Panc1 (cell line): ENCODE measurements at regions not wholly inside any gene's neighbourhood (a gene's known extent, or its start where the extent isn't known, plus 50 kb on each side); places are given as distances from the start of the nearest gene placed in this dataset.

Experiments
- ATAC-seq: fragments of 200-7000 bp; cut with Tn5 transposase; 2 replicates; pipeline ENCODE4 v1.9.1; 2020; ENCODE audit warnings: mild to moderate bottlenecking, moderate library complexity
- BruUV-seq: library from RNA; stranded (reverse); fragments of 400-500 nt; replicated peaks from 2 replicates; lab custom pipeline; 2021; lab: Mats Ljungman, UMichigan
- CTCF ChIA-PET: fragments of 300-600 bp; sonication (Branson Sonifier 250); formaldehyde crosslinking; loops from one replicate; lab custom pipeline; 2022; ENCODE audit warnings: antibody characterized with exemption; lab: Charles Lee
- POLR2A ChIA-PET: fragments of 300-600 bp; sonication (Branson Sonifier 250); formaldehyde crosslinking; loops from one replicate; lab custom pipeline; 2022; ENCODE audit warnings: antibody characterized with exemption; lab: Charles Lee
- DNase-seq: peaks from one replicate; pipeline ENCODE4 v3.0.0-alpha.2; 2010; ENCODE audit warnings: low read depth, low spot score
- H3K27ac ChIP-seq: 2 replicates; pipeline ENCODE4 v1.5.1; 2011; ENCODE audit warnings: mild to moderate bottlenecking, low read length, inconsistent platforms
- H3K27me3 ChIP-seq: fragments of 200-500 bp; sonication (Bioruptor generic); 2 replicates; pipeline ENCODE4 v1.6.0; 2014; ENCODE audit warnings: low read length, inconsistent platforms; ENCODE audit not compliant: control insufficient read depth, insufficient read depth
- H3K36me3 ChIP-seq: fragments of 200-500 bp; sonication (Bioruptor generic); 2 replicates; pipeline ENCODE4 v1.5.1; 2014; ENCODE audit warnings: inconsistent platforms, mild to moderate bottlenecking, low read length, moderate library complexity; ENCODE audit not compliant: control insufficient read depth, insufficient read depth
- H3K4me1 ChIP-seq: 2 replicates; pipeline ENCODE4 v1.5.1; 2011; ENCODE audit warnings: inconsistent platforms, mild to moderate bottlenecking, low read length, moderate library complexity; ENCODE audit not compliant: control insufficient read depth, insufficient read depth
- H3K4me3 ChIP-seq, 2 experiments: 2 replicates each; pipeline ENCODE4 v1.5.1; 2011 to 2012; ENCODE audit warnings: low read depth in 2 of 2, low read length in 2 of 2, mild to moderate bottlenecking in 2 of 2, inconsistent platforms in 1 of 2, moderate library complexity in 1 of 2
- H3K9me3 ChIP-seq: fragments of 200-500 bp; sonication (Bioruptor generic); 2 replicates; pipeline ENCODE4 v1.5.1; 2014; ENCODE audit warnings: low read depth, mild to moderate bottlenecking, inconsistent platforms, low read length, moderate library complexity; ENCODE audit not compliant: control insufficient read depth, insufficient read depth
- CTCF ChIP-seq: fragments of 450-650 bp; IDR thresholded peaks from 2 replicates; pipeline ENCODE4 v1.5.1; 2017; ENCODE audit warnings: mild to moderate bottlenecking
- POLR2AphosphoS5 ChIP-seq: IDR thresholded peaks from 2 replicates; pipeline ENCODE4 v1.6.1; 2012; ENCODE audit warnings: mild to moderate bottlenecking, low read depth, low read length, moderate library complexity
- REST ChIP-seq, 2 experiments: IDR thresholded peaks; 2 replicates each; pipeline ENCODE4 v1.6.1; 2011 to 2012; ENCODE audit warnings: low read depth in 2 of 2, control low read depth in 1 of 2, low read length in 1 of 2, mild to moderate bottlenecking in 1 of 2, moderate library complexity in 1 of 2; ENCODE audit not compliant: insufficient read depth in 1 of 2
- SIN3A ChIP-seq: IDR thresholded peaks from 2 replicates; pipeline ENCODE4 v1.6.1; 2012; ENCODE audit warnings: low read depth, mild to moderate bottlenecking, low read length, moderate library complexity, borderline replicate concordance; ENCODE audit not compliant: insufficient read depth
- TCF7L2 ChIP-seq: IDR thresholded peaks from 2 replicates; pipeline ENCODE4 v1.6.1; 2011; ENCODE audit warnings: mild to moderate bottlenecking, low read depth, low read length, inconsistent platforms
- in situ Hi-C: cut with HindIII; loops from 2 replicates; pipeline ENCODE4 v1.10.0; 2016; ENCODE audit warnings: low sequenced_read_pairs, low pct_unique_long_range_greater_than_20kb
- intact Hi-C: fragments of 100-400 bp; cut with micrococcal nuclease; formaldehyde crosslinking; loops from one replicate; pipeline ENCODE4 v1.10.0; 2022; ENCODE audit not compliant: unreplicated experiment

- in situ Hi-C loops (no loop called here), intact Hi-C loops (loop anchor here (5.0 kb wide), 1 partner anchor 83 kb away; no protein-coding TSS in a partner anchor)
- H3K4me3 ChIP-seq, result no peak overlapping the region
- H3K36me3 ChIP-seq, result no peaks in the 10 kb centered on the region
- H3K4me1 ChIP-seq, result no peaks in the 10 kb centered on the region
- TF ChIP-seq TCF7L2, result no peak
- no peak for TF ChIP-seq CTCF
- no peak for TF ChIP-seq SIN3A
- no peak for TF ChIP-seq REST (IDR thresholded peaks at IDR 0.05; ENCODE audit: insufficient read depth in 1 of 2, low read depth in 2 of 2, low read length in 1 of 2)
- TF ChIP-seq POLR2AphosphoS5, result no peak
- H3K27me3 ChIP-seq, result 0 out of 2 replicates have a peak, but pooled peaks cover 3% of the 10 kb centered on the region
- no peak overlapping the region for H3K27ac ChIP-seq
- H3K9me3 ChIP-seq, result no peaks in the 10 kb centered on the region
- DNase-seq, result no peak
- ChIA-PET CTCF (no interaction called here), POLR2A (no interaction called here)
- no TSS peak for BruUV-seq
- ATAC-seq, result no peak
Observed at GRCh38 chr16:24414534-24414933, 124.8 kb upstream of the RBBP6 start.

- intact Hi-C loops (no loop called here), in situ Hi-C loops (no loop called here)
- POLR2A ChIA-PET, result interaction anchor here (0.7 kb wide), 1 partner anchor 64 kb away, joined by 3 read pairs; no protein-coding TSS in a partner anchor
- Histone ChIP-seq H3K9me3 (no peaks in the 10 kb centered on the region), H3K27me3 (0 out of 2 replicates have a peak, but pooled peaks cover 3% of the 10 kb centered on the region), H3K4me1 (no peaks in the 10 kb centered on the region), H3K36me3 (no peaks in the 10 kb centered on the region), H3K4me3 (no peak overlapping the region), H3K27ac (no peak overlapping the region)
- no peak for DNase-seq
- TF ChIP-seq CTCF (no peak), POLR2AphosphoS5 (no peak), REST (IDR thresholded peaks at IDR 0.05; ENCODE audit: insufficient read depth in 1 of 2, low read depth in 2 of 2, low read length in 1 of 2) (no peak), SIN3A (no peak), TCF7L2 (no peak)
- no TSS peak for BruUV-seq
- ATAC-seq, result no peak
- CTCF ChIA-PET, result no interaction called here
Observed at GRCh38 chr16:24418733-24419132, 120.6 kb upstream of the RBBP6 start.
